GM12865 (cell line): ENCODE measurements at regions not wholly inside any gene's neighbourhood (a gene's known extent, or its start where the extent isn't known, plus 50 kb on each side); places are given as distances from the start of the nearest gene placed in this dataset.

Experiments used
- DNase-seq: peaks from one replicate; pipeline ENCODE4 v3.0.0; 2010; ENCODE audit warnings: low read depth
- H3K4me3 ChIP-seq: 2 replicates; pipeline ENCODE4 v1.5.1; 2011; ENCODE audit warnings: mild to moderate bottlenecking, low read depth, low read length, control low read depth
- TF ChIP-seq, protein P1 (sequence below): IDR thresholded peaks from 2 replicates; pipeline ENCODE4 v1.5.1; 2011; ENCODE audit warnings: low read length, control low read depth, low read depth, inconsistent platforms; ENCODE audit not compliant: insufficient read depth; ENCODE audit errors: missing control alignments

- DNase-seq: no peak
- no peak overlapping the region for H3K4me3 ChIP-seq
- TF ChIP-seq, protein P1, sequence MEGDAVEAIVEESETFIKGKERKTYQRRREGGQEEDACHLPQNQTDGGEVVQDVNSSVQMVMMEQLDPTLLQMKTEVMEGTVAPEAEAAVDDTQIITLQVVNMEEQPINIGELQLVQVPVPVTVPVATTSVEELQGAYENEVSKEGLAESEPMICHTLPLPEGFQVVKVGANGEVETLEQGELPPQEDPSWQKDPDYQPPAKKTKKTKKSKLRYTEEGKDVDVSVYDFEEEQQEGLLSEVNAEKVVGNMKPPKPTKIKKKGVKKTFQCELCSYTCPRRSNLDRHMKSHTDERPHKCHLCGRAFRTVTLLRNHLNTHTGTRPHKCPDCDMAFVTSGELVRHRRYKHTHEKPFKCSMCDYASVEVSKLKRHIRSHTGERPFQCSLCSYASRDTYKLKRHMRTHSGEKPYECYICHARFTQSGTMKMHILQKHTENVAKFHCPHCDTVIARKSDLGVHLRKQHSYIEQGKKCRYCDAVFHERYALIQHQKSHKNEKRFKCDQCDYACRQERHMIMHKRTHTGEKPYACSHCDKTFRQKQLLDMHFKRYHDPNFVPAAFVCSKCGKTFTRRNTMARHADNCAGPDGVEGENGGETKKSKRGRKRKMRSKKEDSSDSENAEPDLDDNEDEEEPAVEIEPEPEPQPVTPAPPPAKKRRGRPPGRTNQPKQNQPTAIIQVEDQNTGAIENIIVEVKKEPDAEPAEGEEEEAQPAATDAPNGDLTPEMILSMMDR: no peak
Observed at GRCh38 chr16:59305850-59306249, 571.7 kb upstream of the GOT2 start.

DNA sequence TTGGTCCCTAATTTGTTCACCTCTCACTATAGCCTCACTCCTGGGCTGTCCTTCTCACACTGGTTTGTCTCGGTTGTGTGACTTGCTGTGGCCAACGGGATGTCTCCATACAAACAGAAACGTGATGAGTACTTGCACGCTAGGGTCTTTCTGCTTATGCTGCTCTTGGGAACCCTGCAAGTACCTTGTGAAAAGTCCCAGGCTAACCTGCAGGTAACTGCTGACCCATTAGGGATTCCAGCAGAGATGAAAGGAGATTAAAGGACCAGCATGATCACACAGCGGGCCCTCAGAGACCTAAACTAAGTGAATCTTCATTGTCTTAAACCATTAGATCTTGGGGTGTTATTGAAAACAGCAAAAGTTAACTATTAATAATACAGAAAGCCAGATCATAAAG lies 562.8 kb upstream of the GOT2 start:
- H3K4me3 ChIP-seq: no peak overlapping the region
- DNase-seq: no peak
- TF ChIP-seq, protein P1: no peak

GRCh38 chr16:59295993-59296736 lies 562.0 kb upstream of the GOT2 start:
- H3K4me3 ChIP-seq: no peak overlapping the region
- TF ChIP-seq, protein P1: no peak
- DNase-seq: no peak

GRCh38 chr16:59295474-59295873 lies 561.4 kb upstream of the GOT2 start:
- TF ChIP-seq, protein P1: no peak
- no peak overlapping the region for H3K4me3 ChIP-seq

GRCh38 chr16:59290718-59291117 lies 556.6 kb upstream of the GOT2 start:
- TF ChIP-seq, protein P1: no peak
- no peak for DNase-seq
- no peak overlapping the region for H3K4me3 ChIP-seq

More at GRCh38 chr16:59295474-59295873, 561.4 kb upstream of the GOT2 start:
- DNase-seq: no peak

GRCh38 chr16:59289151-59289550 lies 555.0 kb upstream of the GOT2 start:
- DNase-seq: no peak
- no peak overlapping the region for H3K4me3 ChIP-seq
- TF ChIP-seq, protein P1: no peak

- TF ChIP-seq, protein P1: no peak
- no peak overlapping the region for H3K4me3 ChIP-seq
- DNase-seq: no peak
Observed at GRCh38 chr16:59274141-59274540, 540.0 kb upstream of the GOT2 start.
